ENCODE measurements at regions not wholly inside any gene's neighbourhood (a gene's known extent, or its start where the extent isn't known, plus 50 kb on each side); places are given as distances from the start of the nearest gene placed in this dataset.

GRCh38 chr16:52634528-52634927, 87.6 kb upstream of the TOX3 start:
- TF ChIP-seq CTCF (IDR thresholded peaks at IDR 0.05) (no peak), POLR2A (IDR thresholded peaks at IDR 0.05) (no peak)
